Panc1 (cell line): ENCODE measurements at regions not wholly inside any gene's neighbourhood (a gene's known extent, or its start where the extent isn't known, plus 50 kb on each side); places are given as distances from the start of the nearest gene placed in this dataset.

Experiments
- ATAC-seq: fragments of 200-7000 bp; cut with Tn5 transposase; 2 replicates; pipeline ENCODE4 v1.9.1; 2020; ENCODE audit warnings: mild to moderate bottlenecking, moderate library complexity
- BruUV-seq: library from RNA; stranded (reverse); fragments of 400-500 nt; replicated peaks from 2 replicates; lab custom pipeline; 2021; lab: Mats Ljungman, UMichigan
- CTCF ChIA-PET: fragments of 300-600 bp; sonication (Branson Sonifier 250); formaldehyde crosslinking; loops from one replicate; lab custom pipeline; 2022; ENCODE audit warnings: antibody characterized with exemption; lab: Charles Lee
- POLR2A ChIA-PET: fragments of 300-600 bp; sonication (Branson Sonifier 250); formaldehyde crosslinking; loops from one replicate; lab custom pipeline; 2022; ENCODE audit warnings: antibody characterized with exemption; lab: Charles Lee
- DNase-seq: peaks from one replicate; pipeline ENCODE4 v3.0.0-alpha.2; 2010; ENCODE audit warnings: low read depth, low spot score
- H3K27ac ChIP-seq: 2 replicates; pipeline ENCODE4 v1.5.1; 2011; ENCODE audit warnings: mild to moderate bottlenecking, low read length, inconsistent platforms
- H3K27me3 ChIP-seq: fragments of 200-500 bp; sonication (Bioruptor generic); 2 replicates; pipeline ENCODE4 v1.6.0; 2014; ENCODE audit warnings: low read length, inconsistent platforms; ENCODE audit not compliant: control insufficient read depth, insufficient read depth
- H3K36me3 ChIP-seq: fragments of 200-500 bp; sonication (Bioruptor generic); 2 replicates; pipeline ENCODE4 v1.5.1; 2014; ENCODE audit warnings: inconsistent platforms, mild to moderate bottlenecking, low read length, moderate library complexity; ENCODE audit not compliant: control insufficient read depth, insufficient read depth
- H3K4me1 ChIP-seq: 2 replicates; pipeline ENCODE4 v1.5.1; 2011; ENCODE audit warnings: inconsistent platforms, mild to moderate bottlenecking, low read length, moderate library complexity; ENCODE audit not compliant: control insufficient read depth, insufficient read depth
- H3K4me3 ChIP-seq, 2 experiments: 2 replicates each; pipeline ENCODE4 v1.5.1; 2011 to 2012; ENCODE audit warnings: low read depth in 2 of 2, low read length in 2 of 2, mild to moderate bottlenecking in 2 of 2, inconsistent platforms in 1 of 2, moderate library complexity in 1 of 2
- H3K9me3 ChIP-seq: fragments of 200-500 bp; sonication (Bioruptor generic); 2 replicates; pipeline ENCODE4 v1.5.1; 2014; ENCODE audit warnings: low read depth, mild to moderate bottlenecking, inconsistent platforms, low read length, moderate library complexity; ENCODE audit not compliant: control insufficient read depth, insufficient read depth
- POLR2AphosphoS5 ChIP-seq: IDR thresholded peaks from 2 replicates; pipeline ENCODE4 v1.6.1; 2012; ENCODE audit warnings: mild to moderate bottlenecking, low read depth, low read length, moderate library complexity
- SIN3A ChIP-seq: IDR thresholded peaks from 2 replicates; pipeline ENCODE4 v1.6.1; 2012; ENCODE audit warnings: low read depth, mild to moderate bottlenecking, low read length, moderate library complexity, borderline replicate concordance; ENCODE audit not compliant: insufficient read depth
- TCF7L2 ChIP-seq: IDR thresholded peaks from 2 replicates; pipeline ENCODE4 v1.6.1; 2011; ENCODE audit warnings: mild to moderate bottlenecking, low read depth, low read length, inconsistent platforms
- in situ Hi-C: cut with HindIII; loops from 2 replicates; pipeline ENCODE4 v1.10.0; 2016; ENCODE audit warnings: low sequenced_read_pairs, low pct_unique_long_range_greater_than_20kb
- intact Hi-C: fragments of 100-400 bp; cut with micrococcal nuclease; formaldehyde crosslinking; loops from one replicate; pipeline ENCODE4 v1.10.0; 2022; ENCODE audit not compliant: unreplicated experiment
- TF ChIP-seq, protein P1 (sequence below), 2 experiments: IDR thresholded peaks; 2 replicates each; pipeline ENCODE4 v1.6.1; 2011 to 2012; ENCODE audit warnings: low read depth in 2 of 2, control low read depth in 1 of 2, low read length in 1 of 2, mild to moderate bottlenecking in 1 of 2, moderate library complexity in 1 of 2; ENCODE audit not compliant: insufficient read depth in 1 of 2
- TF ChIP-seq, protein P2 (sequence below): fragments of 450-650 bp; IDR thresholded peaks from 2 replicates; pipeline ENCODE4 v1.5.1; 2017; ENCODE audit warnings: mild to moderate bottlenecking

DNA sequence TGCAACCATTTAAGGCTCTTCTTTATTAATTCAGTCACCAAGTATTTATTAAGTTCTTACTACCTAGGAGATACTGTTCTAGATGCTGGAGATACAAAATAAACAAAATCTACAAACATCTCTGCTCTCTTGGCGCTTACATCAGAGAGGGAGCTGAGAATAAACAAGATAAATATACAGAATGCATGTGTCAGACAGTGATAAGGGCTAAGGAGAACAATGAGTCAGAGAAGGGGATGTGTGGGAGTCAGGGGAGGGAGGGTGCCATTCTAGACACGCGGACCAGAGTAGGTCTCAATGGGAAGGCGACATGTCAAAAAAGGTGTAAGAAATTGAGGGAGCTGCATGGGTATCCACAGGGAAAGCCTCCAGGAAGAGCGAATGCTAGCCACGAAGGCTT, 393.2 kb downstream of the RWDD3 start:
- no TSS peak for BruUV-seq
- DNase-seq (no peak), ATAC-seq (no peak)
- no peaks in the 10 kb centered on the region for H3K36me3 ChIP-seq
- TF ChIP-seq, protein P1, sequence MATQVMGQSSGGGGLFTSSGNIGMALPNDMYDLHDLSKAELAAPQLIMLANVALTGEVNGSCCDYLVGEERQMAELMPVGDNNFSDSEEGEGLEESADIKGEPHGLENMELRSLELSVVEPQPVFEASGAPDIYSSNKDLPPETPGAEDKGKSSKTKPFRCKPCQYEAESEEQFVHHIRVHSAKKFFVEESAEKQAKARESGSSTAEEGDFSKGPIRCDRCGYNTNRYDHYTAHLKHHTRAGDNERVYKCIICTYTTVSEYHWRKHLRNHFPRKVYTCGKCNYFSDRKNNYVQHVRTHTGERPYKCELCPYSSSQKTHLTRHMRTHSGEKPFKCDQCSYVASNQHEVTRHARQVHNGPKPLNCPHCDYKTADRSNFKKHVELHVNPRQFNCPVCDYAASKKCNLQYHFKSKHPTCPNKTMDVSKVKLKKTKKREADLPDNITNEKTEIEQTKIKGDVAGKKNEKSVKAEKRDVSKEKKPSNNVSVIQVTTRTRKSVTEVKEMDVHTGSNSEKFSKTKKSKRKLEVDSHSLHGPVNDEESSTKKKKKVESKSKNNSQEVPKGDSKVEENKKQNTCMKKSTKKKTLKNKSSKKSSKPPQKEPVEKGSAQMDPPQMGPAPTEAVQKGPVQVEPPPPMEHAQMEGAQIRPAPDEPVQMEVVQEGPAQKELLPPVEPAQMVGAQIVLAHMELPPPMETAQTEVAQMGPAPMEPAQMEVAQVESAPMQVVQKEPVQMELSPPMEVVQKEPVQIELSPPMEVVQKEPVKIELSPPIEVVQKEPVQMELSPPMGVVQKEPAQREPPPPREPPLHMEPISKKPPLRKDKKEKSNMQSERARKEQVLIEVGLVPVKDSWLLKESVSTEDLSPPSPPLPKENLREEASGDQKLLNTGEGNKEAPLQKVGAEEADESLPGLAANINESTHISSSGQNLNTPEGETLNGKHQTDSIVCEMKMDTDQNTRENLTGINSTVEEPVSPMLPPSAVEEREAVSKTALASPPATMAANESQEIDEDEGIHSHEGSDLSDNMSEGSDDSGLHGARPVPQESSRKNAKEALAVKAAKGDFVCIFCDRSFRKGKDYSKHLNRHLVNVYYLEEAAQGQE (IDR thresholded peaks at IDR 0.05; ENCODE audit: insufficient read depth in 1 of 2, low read depth in 2 of 2, low read length in 1 of 2), result no peak
- TF ChIP-seq, protein P2, sequence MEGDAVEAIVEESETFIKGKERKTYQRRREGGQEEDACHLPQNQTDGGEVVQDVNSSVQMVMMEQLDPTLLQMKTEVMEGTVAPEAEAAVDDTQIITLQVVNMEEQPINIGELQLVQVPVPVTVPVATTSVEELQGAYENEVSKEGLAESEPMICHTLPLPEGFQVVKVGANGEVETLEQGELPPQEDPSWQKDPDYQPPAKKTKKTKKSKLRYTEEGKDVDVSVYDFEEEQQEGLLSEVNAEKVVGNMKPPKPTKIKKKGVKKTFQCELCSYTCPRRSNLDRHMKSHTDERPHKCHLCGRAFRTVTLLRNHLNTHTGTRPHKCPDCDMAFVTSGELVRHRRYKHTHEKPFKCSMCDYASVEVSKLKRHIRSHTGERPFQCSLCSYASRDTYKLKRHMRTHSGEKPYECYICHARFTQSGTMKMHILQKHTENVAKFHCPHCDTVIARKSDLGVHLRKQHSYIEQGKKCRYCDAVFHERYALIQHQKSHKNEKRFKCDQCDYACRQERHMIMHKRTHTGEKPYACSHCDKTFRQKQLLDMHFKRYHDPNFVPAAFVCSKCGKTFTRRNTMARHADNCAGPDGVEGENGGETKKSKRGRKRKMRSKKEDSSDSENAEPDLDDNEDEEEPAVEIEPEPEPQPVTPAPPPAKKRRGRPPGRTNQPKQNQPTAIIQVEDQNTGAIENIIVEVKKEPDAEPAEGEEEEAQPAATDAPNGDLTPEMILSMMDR, result no peak
- TF ChIP-seq POLR2AphosphoS5 (no peak), TCF7L2 (no peak), SIN3A (no peak)
- H3K4me3 ChIP-seq, result no peak overlapping the region
- no peak overlapping the region for H3K27ac ChIP-seq
- H3K27me3 ChIP-seq, result no peaks in the 10 kb centered on the region
- ChIA-PET POLR2A (no interaction called here), CTCF (no interaction called here)
- intact Hi-C loops, result no loop called here
- H3K9me3 ChIP-seq, result no peaks in the 10 kb centered on the region
- in situ Hi-C loops, result no loop called here
- no peaks in the 10 kb centered on the region for H3K4me1 ChIP-seq

DNA sequence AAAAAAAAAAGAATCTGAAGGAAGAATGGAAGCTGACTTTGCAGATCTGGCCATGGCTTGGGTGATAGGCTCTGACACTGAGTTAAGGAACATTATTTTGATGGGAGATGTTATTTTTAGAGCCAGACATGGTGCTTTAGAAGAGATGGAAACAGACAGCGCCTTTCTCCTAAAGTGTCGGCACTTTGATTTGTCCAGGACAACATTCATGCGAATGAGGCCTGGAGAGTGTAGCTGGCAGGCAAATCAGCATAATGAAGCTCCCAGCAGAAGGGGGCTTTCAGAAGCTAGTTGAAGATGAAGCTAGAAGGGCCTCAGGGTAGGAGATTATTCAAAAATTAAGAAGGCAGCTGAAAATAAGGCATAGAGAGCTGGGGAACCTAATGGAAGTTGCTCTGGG, 397.7 kb downstream of the RWDD3 start:
- intact Hi-C loops (no loop called here), in situ Hi-C loops (no loop called here)
- ATAC-seq, result no peak
- no peak for DNase-seq
- TF ChIP-seq SIN3A (no peak), POLR2AphosphoS5 (no peak), TCF7L2 (no peak)
- TF ChIP-seq, protein P1 (IDR thresholded peaks at IDR 0.05; ENCODE audit: insufficient read depth in 1 of 2, low read depth in 2 of 2, low read length in 1 of 2), result no peak
- TF ChIP-seq, protein P2, result no peak
- Histone ChIP-seq H3K4me3 (no peak overlapping the region), H3K36me3 (no peaks in the 10 kb centered on the region), H3K9me3 (no peaks in the 10 kb centered on the region), H3K27ac (no peak overlapping the region), H3K4me1 (no peaks in the 10 kb centered on the region), H3K27me3 (no peaks in the 10 kb centered on the region)
- BruUV-seq, result no TSS peak
- ChIA-PET CTCF (no interaction called here), POLR2A (no interaction called here)
